Mononuclear cell (primary cell): ENCODE measurements at regions not wholly inside any gene's neighbourhood (a gene's known extent, or its start where the extent isn't known, plus 50 kb on each side); places are given as distances from the start of the nearest gene placed in this dataset.
"Not testable (repeated sequence)": the region's sequence is repeated elsewhere in the genome, so short reads cannot be mapped to it uniquely, and the experiment has no call there.

Experiments used
- H3K27me3 ChIP-seq: 2 replicates; pipeline ENCODE4 v1.6.0; 2011; ENCODE audit warnings: low read length, control low read depth; ENCODE audit not compliant: insufficient read depth
- H3K4me1 ChIP-seq: 2 replicates; pipeline ENCODE4 v1.5.1; 2011; ENCODE audit warnings: mild to moderate bottlenecking, low read length, control low read depth; ENCODE audit not compliant: insufficient read depth
- H3K4me3 ChIP-seq: 2 replicates; pipeline ENCODE4 v1.5.1; 2011; ENCODE audit warnings: mild to moderate bottlenecking, low read length, moderate library complexity
- H3K9me3 ChIP-seq: 2 replicates; pipeline ENCODE4 v1.5.1; 2011; ENCODE audit warnings: low read depth, mild to moderate bottlenecking, control low read depth, low read length

- Histone ChIP-seq H3K9me3 (no peaks in the 10 kb centered on the region), H3K4me3 (no peak overlapping the region), H3K4me1 (no peaks in the 10 kb centered on the region), H3K27me3 (no peaks in the 10 kb centered on the region)
Observed at GRCh38 chr1:73040811-73041210, 758.5 kb upstream of the NEGR1 start.

- Histone ChIP-seq H3K27me3 (no peaks in the 10 kb centered on the region), H3K4me3 (no peak overlapping the region), H3K9me3 (no peaks in the 10 kb centered on the region), H3K4me1 (no peaks in the 10 kb centered on the region)
Observed at GRCh38 chr1:73034271-73034670, 751.9 kb upstream of the NEGR1 start.

- Histone ChIP-seq H3K27me3 (no peaks in the 10 kb centered on the region), H3K4me1 (no peaks in the 10 kb centered on the region), H3K4me3 (no peak overlapping the region), H3K9me3 (no peaks in the 10 kb centered on the region)
Observed at GRCh38 chr1:73033640-73034039, 751.3 kb upstream of the NEGR1 start.

- Histone ChIP-seq H3K27me3 (no peaks in the 10 kb centered on the region), H3K9me3 (no peaks in the 10 kb centered on the region), H3K4me3 (no peak overlapping the region), H3K4me1 (no peaks in the 10 kb centered on the region)
Observed at GRCh38 chr1:73029571-73029970, 747.2 kb upstream of the NEGR1 start.

- H3K9me3 ChIP-seq, result no peaks in the 10 kb centered on the region
- no peaks in the 10 kb centered on the region for H3K27me3 ChIP-seq
- H3K4me1 ChIP-seq, result no peaks in the 10 kb centered on the region
- no peak overlapping the region for H3K4me3 ChIP-seq
Observed at GRCh38 chr1:73026114-73026513, 743.8 kb upstream of the NEGR1 start.

GRCh38 chr1:73009938-73010337, 727.6 kb upstream of the NEGR1 start:
- Histone ChIP-seq H3K4me3 (no peak overlapping the region), H3K4me1 (no peaks in the 10 kb centered on the region), H3K9me3 (no peaks in the 10 kb centered on the region), H3K27me3 (no peaks in the 10 kb centered on the region)

- H3K27me3 ChIP-seq, result no peaks in the 10 kb centered on the region
- H3K4me1 ChIP-seq, result no peaks in the 10 kb centered on the region
- no peak overlapping the region for H3K4me3 ChIP-seq
- H3K9me3 ChIP-seq, result no peaks in the 10 kb centered on the region
Observed at GRCh38 chr1:73009311-73009710, 727.0 kb upstream of the NEGR1 start.

GRCh38 chr1:72997624-72998023, 715.3 kb upstream of the NEGR1 start:
- H3K4me3 ChIP-seq, result no peak overlapping the region
- no peaks in the 10 kb centered on the region for H3K27me3 ChIP-seq
- no peaks in the 10 kb centered on the region for H3K4me1 ChIP-seq
- H3K9me3 ChIP-seq, result no peaks in the 10 kb centered on the region

GRCh38 chr1:72997041-72997440, 714.7 kb upstream of the NEGR1 start:
- no peaks in the 10 kb centered on the region for H3K4me1 ChIP-seq
- no peaks in the 10 kb centered on the region for H3K9me3 ChIP-seq
- H3K4me3 ChIP-seq, result no peak overlapping the region
- no peaks in the 10 kb centered on the region for H3K27me3 ChIP-seq

GRCh38 chr1:72987871-72988270, 705.5 kb upstream of the NEGR1 start:
- not testable (repeated sequence) for H3K4me3 ChIP-seq, H3K9me3 ChIP-seq, H3K27me3 ChIP-seq, H3K4me1 ChIP-seq

- no peaks in the 10 kb centered on the region for H3K27me3 ChIP-seq
- no peaks in the 10 kb centered on the region for H3K9me3 ChIP-seq
- no peak overlapping the region for H3K4me3 ChIP-seq
- H3K4me1 ChIP-seq, result no peaks in the 10 kb centered on the region
Observed at GRCh38 chr1:72986591-72987290, 704.4 kb upstream of the NEGR1 start.

- H3K4me3 ChIP-seq, H3K27me3 ChIP-seq, H3K4me1 ChIP-seq, H3K9me3 ChIP-seq: not testable (repeated sequence)
Observed at GRCh38 chr1:72985024-72985423, 702.7 kb upstream of the NEGR1 start.

- H3K4me3 ChIP-seq, H3K27me3 ChIP-seq, H3K4me1 ChIP-seq: not testable (repeated sequence)
Observed at GRCh38 chr1:72983011-72983410, 700.7 kb upstream of the NEGR1 start.

GRCh38 chr1:72969461-72969860, 687.1 kb upstream of the NEGR1 start:
- H3K27me3 ChIP-seq, result no peaks in the 10 kb centered on the region
- no peak overlapping the region for H3K4me3 ChIP-seq
- H3K9me3 ChIP-seq, result no peaks in the 10 kb centered on the region
- no peaks in the 10 kb centered on the region for H3K4me1 ChIP-seq

More at GRCh38 chr1:72983011-72983410, 700.7 kb upstream of the NEGR1 start:
- not testable (repeated sequence) for H3K9me3 ChIP-seq

- no peaks in the 10 kb centered on the region for H3K9me3 ChIP-seq
- no peaks in the 10 kb centered on the region for H3K27me3 ChIP-seq
- no peak overlapping the region for H3K4me3 ChIP-seq
- no peaks in the 10 kb centered on the region for H3K4me1 ChIP-seq
Observed at GRCh38 chr1:72954943-72955342, 672.6 kb upstream of the NEGR1 start.

- H3K4me3 ChIP-seq, H3K27me3 ChIP-seq, H3K4me1 ChIP-seq, H3K9me3 ChIP-seq: not testable (repeated sequence)
Observed at GRCh38 chr1:72950900-72951299, 668.6 kb upstream of the NEGR1 start.
